Upper lobe of left lung (tissue), 6 donors: ENCODE measurements at regions not wholly inside any gene's neighbourhood (a gene's known extent, or its start where the extent isn't known, plus 50 kb on each side); places are given as distances from the start of the nearest gene placed in this dataset.
"Not testable (repeated sequence)": the region's sequence is repeated elsewhere in the genome, so short reads cannot be mapped to it uniquely, and the experiment has no call there.

Experiments
- ATAC-seq, 2 donors: fragments of 200-7000 bp; cut with Tn5 transposase; one replicate each; pipeline ENCODE4 v1.9.1; 2022; ENCODE audit warnings: mild to moderate bottlenecking in 2 of 2, moderate library complexity in 2 of 2; ENCODE audit not compliant: low FRiP score in 2 of 2
- DNase-seq, 2 donors: peaks; one replicate each; pipeline ENCODE4 v3.0.0-alpha.2; 2019 to 2020
- H3K27ac ChIP-seq, 4 donors: fragments of 200-600 bp; sonication (generic); one replicate each; pipeline ENCODE4 v1.5.1; 2016 to 2019
- H3K27me3 ChIP-seq, 4 donors: fragments of 200-600 bp; sonication (generic); one replicate each; pipeline ENCODE4 v1.5.1; 2017 to 2019
- H3K36me3 ChIP-seq, 4 donors: fragments of 200-600 bp; sonication (generic); one replicate each; pipeline ENCODE4 v1.5.1; 2016 to 2019
- H3K4me1 ChIP-seq, 4 donors: fragments of 200-600 bp; sonication (generic); one replicate each; pipeline ENCODE4 v1.5.1; 2018 to 2019
- H3K4me3 ChIP-seq, 4 donors: fragments of 200-600 bp; sonication (generic); one replicate each; pipeline ENCODE4 v1.5.1; 2017 to 2019; ENCODE audit warnings: mild to moderate bottlenecking in 2 of 4, moderate library complexity in 1 of 4
- H3K9me3 ChIP-seq, 4 donors: fragments of 200-600 bp; sonication (generic); one replicate each; pipeline ENCODE4 v1.5.1; 2018 to 2019
- CTCF ChIP-seq, 6 experiments: fragments of 450-650 bp in 4 of 6; fragments of 200-600 bp in 2 of 6; sonication (generic) in 2 of 6; IDR thresholded peaks; one replicate each; pipeline ENCODE4 v1.5.1; 2016 to 2019; ENCODE audit warnings: antibody characterized with exemption in 6 of 6
- EP300 ChIP-seq, 4 donors: sonication (generic); formaldehyde crosslinking; IDR thresholded peaks; one replicate each; pipeline ENCODE4 v1.5.1; 2017; ENCODE audit warnings: antibody characterized with exemption in 4 of 4, control low read depth in 2 of 4
- POLR2A ChIP-seq, 4 donors: fragments of 450-650 bp; IDR thresholded peaks; one replicate each; pipeline ENCODE4 v1.5.1; 2016 to 2017; ENCODE audit warnings: antibody characterized with exemption in 4 of 4, mild to moderate bottlenecking in 2 of 4
- POLR2AphosphoS5 ChIP-seq, 2 donors: sonication (generic); formaldehyde crosslinking; IDR thresholded peaks; one replicate each; pipeline ENCODE4 v1.5.1; 2017; ENCODE audit warnings: antibody characterized with exemption in 2 of 2
- WGBS, 2 donors: methylation state at CpG; one replicate each; pipeline ENCODE4 v1.1.5; 2017 to 2018; 5-methylcytosine and 5-hydroxymethylcytosine counted together
- donor health status: DM: no; HTN: no; CAD: no; lungs with moderate emphysema.
- donor health status: DM: no; HTN: yes; CAD: no; lungs with severe emphysema.

DNA sequence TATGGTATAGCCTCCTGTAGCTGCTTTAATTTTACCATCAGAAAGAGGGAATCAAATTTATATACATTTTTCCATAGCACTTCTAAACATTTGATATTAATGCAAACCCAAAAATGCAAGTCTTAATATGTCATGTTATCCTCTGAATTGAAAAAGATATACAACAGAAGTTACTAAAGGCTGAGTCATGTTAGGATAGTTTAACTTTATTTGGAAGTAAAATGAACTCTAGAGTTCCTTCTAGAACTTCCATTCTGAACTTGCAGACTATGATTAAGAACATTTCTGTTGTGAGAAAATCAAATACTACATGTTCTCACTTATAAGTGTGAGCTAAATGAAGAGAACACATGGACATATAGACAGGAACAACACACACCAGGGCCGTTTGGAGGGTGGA, 317.3 kb upstream of the PRR16 start:
- DNase-seq, result no peak
- TF ChIP-seq POLR2A (IDR thresholded peaks at IDR 0.05), result no peak
- no peak for TF ChIP-seq POLR2AphosphoS5 (IDR thresholded peaks at IDR 0.05)
- TF ChIP-seq CTCF (IDR thresholded peaks at IDR 0.05), result no peak
- TF ChIP-seq EP300 (IDR thresholded peaks at IDR 0.05), result no peak
- no peak for ATAC-seq
- H3K27ac ChIP-seq, result no peak overlapping the region
- H3K4me3 ChIP-seq, result no peak overlapping the region
- no peaks in the 10 kb centered on the region for H3K36me3 ChIP-seq
- WGBS, 2 donors, result 65% methylated on average over 1 of the region's 1 CpG
- no peaks in the 10 kb centered on the region for H3K27me3 ChIP-seq
- no peaks in the 10 kb centered on the region for H3K4me1 ChIP-seq
- peaks cover 0 to 9% (median 4%) of the 10 kb centered on the region in 4 donors for H3K9me3 ChIP-seq

GRCh38 chr5:120147911-120148310, 316.2 kb upstream of the PRR16 start:
- not testable (repeated sequence) for H3K9me3 ChIP-seq, H3K27ac ChIP-seq, H3K36me3 ChIP-seq, H3K27me3 ChIP-seq, H3K4me1 ChIP-seq, ATAC-seq, H3K4me3 ChIP-seq
- WGBS, 2 donors, result 90 to 100% methylated on average over 6 to 15 of the region's 23 CpGs
- peak in 1 of 2 donors; percentile 66 for DNase-seq

DNA sequence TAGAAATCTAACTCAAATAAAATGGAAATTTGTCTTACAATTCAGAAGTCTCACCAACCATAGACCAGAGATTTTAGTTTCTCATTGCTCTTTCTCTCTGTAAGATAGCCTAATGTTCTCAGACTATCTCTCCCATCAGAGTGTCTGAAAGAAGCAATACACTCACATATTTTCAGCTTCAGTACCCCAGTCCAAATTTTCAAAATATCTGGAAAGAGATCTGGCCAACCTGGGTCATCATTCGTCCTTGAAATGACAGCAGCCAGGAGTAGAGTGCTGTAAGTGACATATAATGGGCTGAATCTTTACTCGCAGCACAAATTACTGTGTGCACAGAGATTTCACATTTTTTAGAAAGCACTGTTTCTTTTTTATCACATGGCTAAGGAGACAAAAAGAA, 313.3 kb upstream of the PRR16 start:
- no peak for TF ChIP-seq EP300 (IDR thresholded peaks at IDR 0.05)
- no peak for TF ChIP-seq POLR2A (IDR thresholded peaks at IDR 0.05)
- TF ChIP-seq CTCF (IDR thresholded peaks at IDR 0.05), result no peak
- no peak for TF ChIP-seq POLR2AphosphoS5 (IDR thresholded peaks at IDR 0.05)
- Histone ChIP-seq H3K4me1 (no peaks in the 10 kb centered on the region), H3K4me3 (no peak overlapping the region), H3K9me3 (no peaks in the 10 kb centered on the region), H3K27ac (no peak overlapping the region), H3K27me3 (no peaks in the 10 kb centered on the region), H3K36me3 (no peaks in the 10 kb centered on the region)
- WGBS, 2 donors, result 71 to 76% methylated on average over 2 of the region's 2 CpGs
- ATAC-seq (no peak), DNase-seq (no peak)

DNA sequence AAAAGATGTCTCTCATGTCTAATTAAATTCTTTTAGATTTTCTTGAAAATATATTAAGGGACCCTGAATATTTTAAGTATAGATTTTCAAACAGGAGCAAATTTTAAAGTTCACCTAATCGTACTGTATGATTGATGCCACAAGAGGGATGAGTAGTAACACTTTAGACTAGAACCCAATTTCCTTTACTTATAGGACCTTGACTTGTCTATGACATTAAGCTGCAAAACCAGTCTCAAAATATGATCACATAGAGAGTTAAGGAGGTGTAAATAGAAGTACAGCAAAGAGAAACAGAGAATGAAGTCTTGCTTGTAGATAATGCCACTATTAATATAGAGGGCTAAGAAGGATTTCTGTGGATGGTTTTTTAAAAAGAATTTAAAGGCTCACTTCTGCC, 312.9 kb upstream of the PRR16 start:
- no peak for DNase-seq
- Histone ChIP-seq H3K36me3 (no peaks in the 10 kb centered on the region), H3K9me3 (no peaks in the 10 kb centered on the region), H3K4me3 (no peak overlapping the region), H3K4me1 (no peaks in the 10 kb centered on the region), H3K27me3 (no peaks in the 10 kb centered on the region), H3K27ac (no peak overlapping the region)
- WGBS, 2 donors, result 78 to 89% methylated on average over 1 of the region's 1 CpG
- TF ChIP-seq EP300 (IDR thresholded peaks at IDR 0.05) (no peak), POLR2A (IDR thresholded peaks at IDR 0.05) (no peak), POLR2AphosphoS5 (IDR thresholded peaks at IDR 0.05) (no peak), CTCF (IDR thresholded peaks at IDR 0.05) (no peak)
- no peak for ATAC-seq

DNA sequence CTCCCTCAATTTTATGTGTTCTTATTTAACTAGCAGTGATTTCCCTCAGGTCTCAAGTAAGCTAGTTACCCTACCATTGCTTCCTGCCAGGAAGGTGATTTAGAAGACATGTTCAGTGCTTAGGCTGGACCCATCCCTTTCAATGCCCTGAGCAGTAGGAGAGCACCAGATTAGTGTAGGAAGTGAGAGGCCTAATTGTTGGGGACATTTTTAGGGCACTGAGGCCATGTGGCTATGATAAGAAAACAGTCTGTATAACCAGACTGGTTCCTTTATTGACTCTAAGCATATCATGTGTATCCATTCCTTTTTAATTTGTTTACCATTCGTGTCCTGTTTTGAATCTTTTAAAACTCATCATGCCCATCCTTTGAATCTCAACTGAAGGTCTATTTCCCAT, 312.3 kb upstream of the PRR16 start:
- H3K9me3 ChIP-seq, result no peaks in the 10 kb centered on the region
- H3K4me3 ChIP-seq, result no peak overlapping the region
- no peak for DNase-seq
- H3K36me3 ChIP-seq, result no peaks in the 10 kb centered on the region
- no peak for ATAC-seq
- TF ChIP-seq POLR2AphosphoS5 (IDR thresholded peaks at IDR 0.05), result no peak
- TF ChIP-seq POLR2A (IDR thresholded peaks at IDR 0.05), result no peak
- no peak for TF ChIP-seq CTCF (IDR thresholded peaks at IDR 0.05)
- no peak for TF ChIP-seq EP300 (IDR thresholded peaks at IDR 0.05)
- no peaks in the 10 kb centered on the region for H3K27me3 ChIP-seq
- no peak overlapping the region for H3K27ac ChIP-seq
- WGBS, 2 donors, result 77 to 84% methylated on average over 1 of the region's 1 CpG
- H3K4me1 ChIP-seq, result no peaks in the 10 kb centered on the region
